ENCODE measurements at regions not wholly inside any gene's neighbourhood (a gene's known extent, or its start where the extent isn't known, plus 50 kb on each side); places are given as distances from the start of the nearest gene placed in this dataset.

DNA sequence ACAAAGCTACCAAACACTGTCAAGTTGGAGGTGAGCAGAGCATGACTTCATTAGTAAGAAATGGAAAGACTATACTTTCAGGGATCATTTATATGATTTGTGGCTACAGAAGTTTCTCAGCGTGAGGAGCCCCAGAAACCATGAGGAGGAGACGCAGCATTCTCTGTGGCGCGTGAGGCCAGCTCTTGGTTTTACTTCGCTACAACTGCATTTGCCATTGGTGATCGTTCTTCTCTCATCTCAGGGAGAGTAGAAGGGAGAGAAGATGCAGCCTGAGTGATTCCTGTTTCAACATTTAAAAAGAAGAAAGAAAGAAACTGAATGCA is 94.5 kb upstream of the ATP1A1 start:
- TF ChIP-seq, protein P1, sequence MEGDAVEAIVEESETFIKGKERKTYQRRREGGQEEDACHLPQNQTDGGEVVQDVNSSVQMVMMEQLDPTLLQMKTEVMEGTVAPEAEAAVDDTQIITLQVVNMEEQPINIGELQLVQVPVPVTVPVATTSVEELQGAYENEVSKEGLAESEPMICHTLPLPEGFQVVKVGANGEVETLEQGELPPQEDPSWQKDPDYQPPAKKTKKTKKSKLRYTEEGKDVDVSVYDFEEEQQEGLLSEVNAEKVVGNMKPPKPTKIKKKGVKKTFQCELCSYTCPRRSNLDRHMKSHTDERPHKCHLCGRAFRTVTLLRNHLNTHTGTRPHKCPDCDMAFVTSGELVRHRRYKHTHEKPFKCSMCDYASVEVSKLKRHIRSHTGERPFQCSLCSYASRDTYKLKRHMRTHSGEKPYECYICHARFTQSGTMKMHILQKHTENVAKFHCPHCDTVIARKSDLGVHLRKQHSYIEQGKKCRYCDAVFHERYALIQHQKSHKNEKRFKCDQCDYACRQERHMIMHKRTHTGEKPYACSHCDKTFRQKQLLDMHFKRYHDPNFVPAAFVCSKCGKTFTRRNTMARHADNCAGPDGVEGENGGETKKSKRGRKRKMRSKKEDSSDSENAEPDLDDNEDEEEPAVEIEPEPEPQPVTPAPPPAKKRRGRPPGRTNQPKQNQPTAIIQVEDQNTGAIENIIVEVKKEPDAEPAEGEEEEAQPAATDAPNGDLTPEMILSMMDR (conservative IDR thresholded peaks at IDR 0.05; ENCODE audit: low read depth, low read length): no peak
- TF ChIP-seq EZH2 (IDR thresholded peaks at IDR 0.05; ENCODE audit: borderline replicate concordance, low read depth, low read length, poor library complexity, severe bottlenecking): no peak
